Caco-2 (cell line): ENCODE measurements at regions not wholly inside any gene's neighbourhood (a gene's known extent, or its start where the extent isn't known, plus 50 kb on each side); places are given as distances from the start of the nearest gene placed in this dataset.

ENCODE experiments used
- BruUV-seq: library from RNA; stranded (reverse); fragments of 400-500 nt; replicated peaks from 2 replicates; lab custom pipeline; 2021; lab: Mats Ljungman, UMichigan
- CTCF ChIA-PET: fragments of 300-600 bp; sonication (Branson Sonifier 250); formaldehyde crosslinking; loops from one replicate; lab custom pipeline; 2022; ENCODE audit warnings: antibody characterized with exemption; lab: Charles Lee
- POLR2A ChIA-PET: fragments of 300-600 bp; sonication (Branson Sonifier 250); formaldehyde crosslinking; loops from one replicate; lab custom pipeline; 2022; ENCODE audit warnings: antibody characterized with exemption; lab: Charles Lee
- DNase-seq, 2 experiments: peaks; one replicate each; pipeline versions ENCODE4 v3.0.0 to v3.0.0-alpha.2; 2020 to 2022
- H3K27me3 ChIP-seq: replicated peaks from 2 replicates; pipeline ENCODE4 v1.6.0; 2011; ENCODE audit warnings: low read length; ENCODE audit not compliant: control insufficient read depth, insufficient read depth
- H3K36me3 ChIP-seq: 2 replicates; pipeline ENCODE4 v1.5.1; 2011; ENCODE audit warnings: low read length; ENCODE audit not compliant: control insufficient read depth, insufficient read depth
- H3K4me1 ChIP-seq: fragments of 250-450 bp; sonication (Bioruptor Pico); 2 replicates; pipeline ENCODE4 v1.5.1; 2020; ENCODE audit warnings: mild to moderate bottlenecking
- H3K4me3 ChIP-seq: 2 replicates; pipeline ENCODE4 v1.5.1; 2011; ENCODE audit warnings: low read depth, mild to moderate bottlenecking, control low read depth, low read length
- H3K9me3 ChIP-seq: fragments of 250-450 bp; sonication (Bioruptor Pico); 2 replicates; pipeline ENCODE4 v1.5.1; 2020; ENCODE audit warnings: mild to moderate bottlenecking, moderate library complexity
- H3K27ac Mint-ChIP-seq: one replicate; pipeline ENCODE4 v1.8.0; 2022; ENCODE audit warnings: mixed read lengths; ENCODE audit not compliant: unreplicated experiment
- H3K27me3 Mint-ChIP-seq: one replicate; pipeline ENCODE4 v1.8.0; 2022; ENCODE audit warnings: mixed read lengths; ENCODE audit not compliant: insufficient read depth, unreplicated experiment
- H3K36me3 Mint-ChIP-seq: one replicate; pipeline ENCODE4 v1.8.0; 2022; ENCODE audit warnings: mild to moderate bottlenecking, mixed read lengths; ENCODE audit not compliant: insufficient read depth, unreplicated experiment
- H3K4me1 Mint-ChIP-seq: one replicate; pipeline ENCODE4 v1.8.0; 2022; ENCODE audit warnings: low read depth, mixed read lengths; ENCODE audit not compliant: unreplicated experiment
- H3K4me3 Mint-ChIP-seq: one replicate; pipeline ENCODE4 v1.8.0; 2022; ENCODE audit warnings: mild to moderate bottlenecking, moderate library complexity, mixed read lengths; ENCODE audit not compliant: unreplicated experiment
- H3K9me3 Mint-ChIP-seq: one replicate; pipeline ENCODE4 v1.8.0; 2022; ENCODE audit warnings: mixed read lengths; ENCODE audit not compliant: unreplicated experiment
- CTCF ChIP-seq, 2 experiments: fragments of 200-600 bp in 1 of 2; IDR thresholded peaks; 1 replicate in 1 of 2; 2 replicates in 1 of 2; pipeline versions ENCODE4 v1.5.1 to v1.8.0; 2011 to 2022; ENCODE audit warnings: antibody characterized with exemption in 1 of 2, control low read depth in 1 of 2, inconsistent platforms in 1 of 2, low read depth in 1 of 2, low read length in 1 of 2, mild to moderate bottlenecking in 1 of 2, moderate library complexity in 1 of 2; ENCODE audit not compliant: insufficient read depth in 1 of 2, severe bottlenecking in 1 of 2, unreplicated experiment in 1 of 2
- intact Hi-C: fragments of 100-400 bp; cut with micrococcal nuclease; formaldehyde crosslinking; loops from one replicate; pipeline ENCODE4 v1.10.0; 2022; ENCODE audit not compliant: unreplicated experiment

- no peak overlapping the region for H3K4me3 Mint-ChIP-seq
- no peaks in the 10 kb centered on the region for H3K36me3 ChIP-seq
- H3K27me3 Mint-ChIP-seq, result peaks cover 2% of the 10 kb centered on the region
- no peak overlapping the region for H3K4me3 ChIP-seq
- no peak overlapping the region for H3K27ac Mint-ChIP-seq
- no peak for TF ChIP-seq CTCF (IDR thresholded peaks at IDR 0.05; ENCODE audit: insufficient read depth in 1 of 2, low read depth in 1 of 2, low read length in 1 of 2, severe bottlenecking in 1 of 2, unreplicated experiment in 1 of 2)
- ChIA-PET POLR2A (no interaction called here), CTCF (no interaction called here)
- no peaks in the 10 kb centered on the region for H3K9me3 Mint-ChIP-seq
- no TSS peak for BruUV-seq
- no peaks in the 10 kb centered on the region for H3K9me3 ChIP-seq
- no peaks in the 10 kb centered on the region for H3K4me1 ChIP-seq
- no peak for DNase-seq
- no peaks in the 10 kb centered on the region for H3K27me3 ChIP-seq
- intact Hi-C loops, result no loop called here
- no peaks in the 10 kb centered on the region for H3K36me3 Mint-ChIP-seq
- H3K4me1 Mint-ChIP-seq, result no peaks in the 10 kb centered on the region
Observed at GRCh38 chr15:95371664-95372063, 958.8 kb upstream of the NR2F2 start.

DNA sequence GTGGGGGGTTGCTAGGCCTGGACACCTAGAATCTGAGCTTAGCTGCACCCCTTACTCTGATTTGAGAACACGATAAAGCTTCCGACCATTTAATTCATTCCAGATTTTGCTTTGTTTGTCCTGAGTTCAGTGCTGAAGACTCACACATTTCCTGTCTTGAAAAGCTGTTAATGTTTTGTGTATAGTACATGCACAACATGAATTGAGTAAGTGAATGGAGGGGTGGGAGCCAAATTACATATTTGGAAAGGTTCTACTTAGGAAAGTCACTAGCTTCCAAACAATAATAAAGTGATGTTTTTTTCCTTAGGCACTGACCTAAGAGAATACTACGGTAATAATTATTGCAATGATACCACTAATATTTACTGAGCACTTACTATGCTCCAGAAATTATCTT lies 955.2 kb upstream of the NR2F2 start:
- no peaks in the 10 kb centered on the region for H3K27me3 ChIP-seq
- no peak overlapping the region for H3K4me3 ChIP-seq
- no peaks in the 10 kb centered on the region for H3K9me3 ChIP-seq
- no TSS peak for BruUV-seq
- no peaks in the 10 kb centered on the region for H3K36me3 Mint-ChIP-seq
- DNase-seq, result no peak
- H3K27me3 Mint-ChIP-seq, result peaks cover 2% of the 10 kb centered on the region
- POLR2A ChIA-PET, result no interaction called here
- no peaks in the 10 kb centered on the region for H3K36me3 ChIP-seq
- TF ChIP-seq CTCF (IDR thresholded peaks at IDR 0.05; ENCODE audit: insufficient read depth in 1 of 2, low read depth in 1 of 2, low read length in 1 of 2, severe bottlenecking in 1 of 2, unreplicated experiment in 1 of 2), result no peak
- CTCF ChIA-PET, result no interaction called here
- H3K9me3 Mint-ChIP-seq, result no peaks in the 10 kb centered on the region
- no peak overlapping the region for H3K4me3 Mint-ChIP-seq
- H3K4me1 ChIP-seq, result no peaks in the 10 kb centered on the region
- no peaks in the 10 kb centered on the region for H3K4me1 Mint-ChIP-seq
- intact Hi-C loops, result no loop called here
- no peak overlapping the region for H3K27ac Mint-ChIP-seq

- ChIA-PET POLR2A (no interaction called here), CTCF (no interaction called here)
- no peak for DNase-seq
- no peaks in the 10 kb centered on the region for H3K36me3 Mint-ChIP-seq
- intact Hi-C loops, result no loop called here
- no peak overlapping the region for H3K4me3 ChIP-seq
- peaks cover 2% of the 10 kb centered on the region for H3K27me3 Mint-ChIP-seq
- H3K27me3 ChIP-seq, result no peaks in the 10 kb centered on the region
- BruUV-seq, result no TSS peak
- no peaks in the 10 kb centered on the region for H3K4me1 Mint-ChIP-seq
- no peak overlapping the region for H3K27ac Mint-ChIP-seq
- TF ChIP-seq CTCF (IDR thresholded peaks at IDR 0.05; ENCODE audit: insufficient read depth in 1 of 2, low read depth in 1 of 2, low read length in 1 of 2, severe bottlenecking in 1 of 2, unreplicated experiment in 1 of 2), result no peak
- no peaks in the 10 kb centered on the region for H3K9me3 Mint-ChIP-seq
- no peak overlapping the region for H3K4me3 Mint-ChIP-seq
- H3K36me3 ChIP-seq, result no peaks in the 10 kb centered on the region
- no peaks in the 10 kb centered on the region for H3K4me1 ChIP-seq
- H3K9me3 ChIP-seq, result no peaks in the 10 kb centered on the region
Observed at GRCh38 chr15:95377258-95377852, 953.1 kb upstream of the NR2F2 start.
